Karpas-422 (cell line): ENCODE measurements at regions not wholly inside any gene's neighbourhood (a gene's known extent, or its start where the extent isn't known, plus 50 kb on each side); places are given as distances from the start of the nearest gene placed in this dataset.

Experiments
- DNase-seq: peaks from one replicate; pipeline ENCODE4 v3.0.0-alpha.2; 2015
- H2AFZ ChIP-seq: fragments of 200-600 bp; sonication (generic); 2 replicates; pipeline ENCODE4 v1.6.1; 2014; ENCODE audit warnings: antibody characterized with exemption, low read length, mixed read lengths
- H3K27ac ChIP-seq: fragments of 200-600 bp; sonication (generic); 2 replicates; pipeline ENCODE4 v1.5.1; 2014; ENCODE audit warnings: mild to moderate bottlenecking, low read length, moderate library complexity
- H3K27me3 ChIP-seq: fragments of 200-600 bp; sonication (generic); 2 replicates; pipeline ENCODE4 v1.6.1; 2014; ENCODE audit warnings: low read length, mixed read lengths
- H3K36me3 ChIP-seq: fragments of 200-600 bp; sonication (generic); 2 replicates; pipeline ENCODE4 v1.6.1; 2014; ENCODE audit warnings: low read length, mixed read lengths; ENCODE audit not compliant: insufficient read depth
- H3K4me1 ChIP-seq: fragments of 200-600 bp; sonication (generic); 2 replicates; pipeline ENCODE4 v1.6.1; 2014; ENCODE audit warnings: mild to moderate bottlenecking, low read length, mixed read lengths
- H3K4me2 ChIP-seq: fragments of 200-600 bp; sonication (generic); 2 replicates; pipeline ENCODE4 v1.6.1; 2014; ENCODE audit warnings: low read length, low read depth, mild to moderate bottlenecking; ENCODE audit not compliant: poor library complexity, severe bottlenecking
- H3K4me3 ChIP-seq: fragments of 200-600 bp; sonication (generic); 2 replicates; pipeline ENCODE4 v1.5.1; 2014; ENCODE audit warnings: mild to moderate bottlenecking, antibody characterized with exemption, low read length, mixed read lengths
- H3K79me2 ChIP-seq: fragments of 200-600 bp; sonication (generic); 2 replicates; pipeline ENCODE4 v1.6.1; 2014; ENCODE audit warnings: mild to moderate bottlenecking, low read length, mixed read lengths
- H3K9ac ChIP-seq: fragments of 200-600 bp; sonication (generic); 2 replicates; pipeline ENCODE4 v1.6.0; 2014; ENCODE audit warnings: low read length
- H3K9me2 ChIP-seq: fragments of 200-600 bp; sonication (generic), shearing (Covaris generic); replicated peaks from 2 replicates; pipeline ENCODE4 v1.6.0; 2014; ENCODE audit warnings: mild to moderate bottlenecking, low read length, moderate library complexity; ENCODE audit not compliant: insufficient read depth
- H3K9me3 ChIP-seq: fragments of 300-700, 200-600 bp; sonication (generic); 2 replicates; pipeline ENCODE4 v1.6.1; 2014; ENCODE audit warnings: low read length, mixed read lengths
- H4K20me1 ChIP-seq: fragments of 200-600 bp; sonication (generic); 2 replicates; pipeline ENCODE4 v1.6.1; 2014; ENCODE audit warnings: mild to moderate bottlenecking, antibody characterized with exemption, low read length, low read depth; ENCODE audit not compliant: insufficient read depth

GRCh38 chr14:62076825-62077605 lies 314.8 kb downstream of the SNAPC1 start:
- Histone ChIP-seq H3K4me1 (peaks cover 56% of the 10 kb centered on the region), H3K4me2 (peak overlapping the region; percentile 67), H3K4me3 (no peak overlapping the region), H3K9ac (0 out of 2 replicates have a peak overlapping the region, but pooled peaks have one; percentile 8), H3K27me3 (no peaks in the 10 kb centered on the region), H4K20me1 (no peaks in the 10 kb centered on the region), H3K36me3 (no peaks in the 10 kb centered on the region), H3K9me2 (no peaks in the 10 kb centered on the region), H2AFZ (no peak overlapping the region), H3K9me3 (no peaks in the 10 kb centered on the region), H3K27ac (0 out of 2 replicates have a peak overlapping the region, but pooled peaks have one; percentile 94), H3K79me2 (no peaks in the 10 kb centered on the region)
- DNase-seq = no peak

- peak; percentile 65 for DNase-seq
- Histone ChIP-seq H3K79me2 (no peaks in the 10 kb centered on the region), H4K20me1 (no peaks in the 10 kb centered on the region), H3K36me3 (no peaks in the 10 kb centered on the region), H3K4me3 (no peak overlapping the region), H3K27me3 (no peaks in the 10 kb centered on the region), H3K9me2 (no peaks in the 10 kb centered on the region), H3K9me3 (no peaks in the 10 kb centered on the region), H3K27ac (peak overlapping the region; percentile 94), H3K9ac (peak overlapping the region; percentile 35), H3K4me1 (peaks cover 62% of the 10 kb centered on the region), H3K4me2 (peak overlapping the region; percentile 67), H2AFZ (no peak overlapping the region)
These were observed 315.5 kb downstream of the SNAPC1 start for GRCh38 chr14:62077676-62078261.

- H3K4me1 ChIP-seq = peaks cover 63% of the 10 kb centered on the region
- DNase-seq = peak; percentile 97
- no peak overlapping the region for H2AFZ ChIP-seq
- no peaks in the 10 kb centered on the region for H3K27me3 ChIP-seq
- no peaks in the 10 kb centered on the region for H3K9me2 ChIP-seq
- H3K79me2 ChIP-seq = no peaks in the 10 kb centered on the region
- H4K20me1 ChIP-seq = no peaks in the 10 kb centered on the region
- H3K27ac ChIP-seq = peak overlapping the region; percentile 94
- peaks cover 2% of the 10 kb centered on the region; the same call in 1 of the 2 replicates for H3K36me3 ChIP-seq
- peak overlapping the region; percentile 76 for H3K9ac ChIP-seq
- H3K9me3 ChIP-seq = no peaks in the 10 kb centered on the region
- H3K4me2 ChIP-seq = peak overlapping the region; percentile 67
- H3K4me3 ChIP-seq = peak overlapping the region; percentile 60
These were observed 316.8 kb downstream of the SNAPC1 start for GRCh38 chr14:62079038-62079437.

- Histone ChIP-seq H3K27me3 (no peaks in the 10 kb centered on the region), H3K9me2 (no peaks in the 10 kb centered on the region), H3K36me3 (peaks cover 17% of the 10 kb centered on the region; the same call in 1 of the 2 replicates), H3K9ac (peak overlapping the region; percentile 76), H3K4me3 (peak overlapping the region; percentile 60), H3K27ac (peak overlapping the region; percentile 94), H2AFZ (no peak overlapping the region), H4K20me1 (no peaks in the 10 kb centered on the region), H3K79me2 (no peaks in the 10 kb centered on the region), H3K4me1 (peaks cover 63% of the 10 kb centered on the region), H3K4me2 (peak overlapping the region; percentile 67), H3K9me3 (peaks cover 12% of the 10 kb centered on the region)
- peak; percentile 98 for DNase-seq
These were observed 318.9 kb downstream of the SNAPC1 start for GRCh38 chr14:62081012-62081612.

- H3K27ac ChIP-seq = peak overlapping the region; percentile 94
- no peaks in the 10 kb centered on the region for H3K9me2 ChIP-seq
- no peaks in the 10 kb centered on the region for H4K20me1 ChIP-seq
- peak overlapping the region; percentile 69 for H3K9ac ChIP-seq
- peak overlapping the region; percentile 53 for H3K4me3 ChIP-seq
- no peaks in the 10 kb centered on the region for H3K27me3 ChIP-seq
- DNase-seq = no peak
- H3K79me2 ChIP-seq = no peaks in the 10 kb centered on the region
- H3K9me3 ChIP-seq = peaks cover 12% of the 10 kb centered on the region
- H2AFZ ChIP-seq = no peak overlapping the region
- peaks cover 59% of the 10 kb centered on the region for H3K4me1 ChIP-seq
- peaks cover 17% of the 10 kb centered on the region; the same call in 1 of the 2 replicates for H3K36me3 ChIP-seq
- H3K4me2 ChIP-seq = peak overlapping the region; percentile 67
These were observed 319.7 kb downstream of the SNAPC1 start for GRCh38 chr14:62081951-62082350.

- Histone ChIP-seq H3K79me2 (no peaks in the 10 kb centered on the region), H3K4me2 (no peak overlapping the region), H3K9me2 (no peaks in the 10 kb centered on the region), H3K4me3 (no peak overlapping the region), H3K4me1 (peaks cover 51% of the 10 kb centered on the region), H3K27ac (0 out of 2 replicates have a peak overlapping the region, but pooled peaks have one; percentile 94), H3K36me3 (peaks cover 17% of the 10 kb centered on the region; the same call in 1 of the 2 replicates), H3K27me3 (no peaks in the 10 kb centered on the region), H3K9me3 (peaks cover 12% of the 10 kb centered on the region), H3K9ac (no peak overlapping the region), H2AFZ (no peak overlapping the region), H4K20me1 (no peaks in the 10 kb centered on the region)
- no peak for DNase-seq
These were observed 320.6 kb downstream of the SNAPC1 start for GRCh38 chr14:62082779-62083178.

- H4K20me1 ChIP-seq = no peaks in the 10 kb centered on the region
- peaks cover 12% of the 10 kb centered on the region for H3K9me3 ChIP-seq
- 0 out of 2 replicates have a peak, but pooled peaks cover 6% of the 10 kb centered on the region for H3K9me2 ChIP-seq
- peaks cover 17% of the 10 kb centered on the region; the same call in 1 of the 2 replicates for H3K36me3 ChIP-seq
- H3K9ac ChIP-seq = no peak overlapping the region
- H2AFZ ChIP-seq = no peak overlapping the region
- no peak overlapping the region for H3K27ac ChIP-seq
- H3K4me1 ChIP-seq = peaks cover 39% of the 10 kb centered on the region
- no peaks in the 10 kb centered on the region for H3K27me3 ChIP-seq
- H3K4me3 ChIP-seq = no peak overlapping the region
- H3K79me2 ChIP-seq = no peaks in the 10 kb centered on the region
- H3K4me2 ChIP-seq = no peak overlapping the region
- DNase-seq = no peak
These were observed 321.8 kb downstream of the SNAPC1 start for GRCh38 chr14:62084020-62084419.

- no peak for DNase-seq
These were observed 325.0 kb downstream of the SNAPC1 start for GRCh38 chr14:62087191-62087590.

More at GRCh38 chr14:62087191-62087590, 325.0 kb downstream of the SNAPC1 start:
- Histone ChIP-seq H3K4me3 (no peak overlapping the region), H3K9me3 (peaks cover 23% of the 10 kb centered on the region), H2AFZ (no peak overlapping the region), H3K4me2 (no peak overlapping the region), H4K20me1 (no peaks in the 10 kb centered on the region), H3K4me1 (peaks cover 7% of the 10 kb centered on the region), H3K36me3 (peaks cover 22% of the 10 kb centered on the region; the same call in 1 of the 2 replicates), H3K9me2 (0 out of 2 replicates have a peak, but pooled peaks cover 6% of the 10 kb centered on the region), H3K9ac (no peak overlapping the region), H3K27ac (no peak overlapping the region), H3K79me2 (no peaks in the 10 kb centered on the region), H3K27me3 (no peaks in the 10 kb centered on the region)
